CD4-positive, CD25-positive, alpha-beta regulatory T cell (primary cell): ENCODE measurements at regions not wholly inside any gene's neighbourhood (a gene's known extent, or its start where the extent isn't known, plus 50 kb on each side); places are given as distances from the start of the nearest gene placed in this dataset.

ENCODE experiments used
- ATAC-seq, 2 donors: fragments of 150-1000 bp; cut with Tn5 transposase; one replicate each; pipeline ENCODE4 v1.10.0; 2021; ENCODE audit warnings: low read depth in 2 of 2, moderate number of reproducible peaks in 2 of 2, moderate library complexity in 1 of 2
- DNase-seq, 3 donors: peaks; one replicate each; pipeline versions ENCODE4 v3.0.0 to v3.0.0-alpha.2; 2012 to 2022; ENCODE audit warnings: mixed read lengths in 1 of 3
- H3K27ac ChIP-seq: one replicate; pipeline ENCODE4 v1.7.0; 2013; ENCODE audit warnings: mild to moderate bottlenecking, low read length; ENCODE audit not compliant: insufficient read depth, poor library complexity, severe bottlenecking
- H3K27me3 ChIP-seq: one replicate; pipeline ENCODE4 v1.7.0; 2013; ENCODE audit warnings: low read length; ENCODE audit not compliant: control insufficient read depth, insufficient read depth
- H3K36me3 ChIP-seq: one replicate; pipeline ENCODE4 v1.7.0; 2013; ENCODE audit warnings: mild to moderate bottlenecking, low read length, moderate library complexity; ENCODE audit not compliant: control insufficient read depth, insufficient read depth
- H3K4me1 ChIP-seq: 2 replicates; pipeline ENCODE4 v1.7.0; 2013; ENCODE audit warnings: mild to moderate bottlenecking, low read length; ENCODE audit not compliant: insufficient read depth, control insufficient read depth, poor library complexity, severe bottlenecking
- H3K4me3 ChIP-seq: one replicate; pipeline ENCODE4 v1.7.0; 2013; ENCODE audit warnings: low read depth, mild to moderate bottlenecking, low read length, moderate library complexity
- H3K9me3 ChIP-seq, 2 experiments: 1 replicate in 1 of 2; 2 replicates in 1 of 2; pipeline ENCODE4 v1.7.0; 2013; ENCODE audit warnings: low read length in 2 of 2, mild to moderate bottlenecking in 1 of 2, moderate library complexity in 1 of 2; ENCODE audit not compliant: control insufficient read depth in 2 of 2
- H3K27ac Mint-ChIP-seq, 3 donors: one replicate each; pipeline ENCODE4 v1.8.0; 2020 to 2022; ENCODE audit warnings: mild to moderate bottlenecking in 3 of 3, mixed read lengths in 3 of 3, moderate library complexity in 2 of 3
- H3K27me3 Mint-ChIP-seq: one replicate; pipeline ENCODE4 v1.8.0; 2022; ENCODE audit warnings: mild to moderate bottlenecking, mixed read lengths
- H3K36me3 Mint-ChIP-seq: one replicate; pipeline ENCODE4 v1.8.0; 2020; ENCODE audit warnings: mixed read lengths
- H3K4me1 Mint-ChIP-seq, 4 donors: one replicate each; pipeline ENCODE4 v1.8.0; 2020 to 2022; ENCODE audit warnings: mixed read lengths in 4 of 4, mild to moderate bottlenecking in 1 of 4
- H3K4me3 Mint-ChIP-seq, 4 donors: one replicate each; pipeline ENCODE4 v1.8.0; 2020 to 2022; ENCODE audit warnings: mild to moderate bottlenecking in 4 of 4, mixed read lengths in 4 of 4, moderate library complexity in 3 of 4
- H3K9me3 Mint-ChIP-seq, 7 donors: one replicate each; pipeline ENCODE4 v1.8.0; 2020 to 2022; ENCODE audit warnings: mixed read lengths in 7 of 7, mild to moderate bottlenecking in 3 of 7, moderate library complexity in 2 of 7

GRCh38 chr16:65876624-65877023 is 489.9 kb upstream of the CDH5 start:
- H3K36me3 Mint-ChIP-seq = no peaks in the 10 kb centered on the region
- no peak overlapping the region for H3K27ac ChIP-seq
- ATAC-seq (no peak), DNase-seq (no peak)
- peaks cover 0 to 5% (median 0%) of the 10 kb centered on the region in 7 donors for H3K9me3 Mint-ChIP-seq
- no peak overlapping the region for H3K4me3 Mint-ChIP-seq
- H3K4me3 ChIP-seq = no peak overlapping the region
- H3K4me1 ChIP-seq = no peaks in the 10 kb centered on the region
- H3K27ac Mint-ChIP-seq = no peak overlapping the region
- no peaks in the 10 kb centered on the region for H3K27me3 ChIP-seq
- H3K9me3 ChIP-seq = no peaks in the 10 kb centered on the region
- no peaks in the 10 kb centered on the region for H3K36me3 ChIP-seq
- H3K4me1 Mint-ChIP-seq = no peaks in the 10 kb centered on the region
- no peaks in the 10 kb centered on the region for H3K27me3 Mint-ChIP-seq

GRCh38 chr16:65876056-65876408 is 490.5 kb upstream of the CDH5 start:
- no peaks in the 10 kb centered on the region for H3K4me1 Mint-ChIP-seq

GRCh38 chr16:65875381-65876055 is 491.0 kb upstream of the CDH5 start:
- no peak overlapping the region for H3K4me3 Mint-ChIP-seq
- no peak overlapping the region for H3K27ac ChIP-seq
- peaks cover 0 to 4% (median 0%) of the 10 kb centered on the region in 7 donors for H3K9me3 Mint-ChIP-seq
- H3K27ac Mint-ChIP-seq = no peak overlapping the region
- ATAC-seq (no peak), DNase-seq (no peak)
- no peaks in the 10 kb centered on the region for H3K9me3 ChIP-seq
- H3K36me3 ChIP-seq = no peaks in the 10 kb centered on the region
- no peaks in the 10 kb centered on the region for H3K4me1 ChIP-seq
- no peaks in the 10 kb centered on the region for H3K36me3 Mint-ChIP-seq
- no peaks in the 10 kb centered on the region for H3K27me3 ChIP-seq
- no peak overlapping the region for H3K4me3 ChIP-seq
- no peaks in the 10 kb centered on the region for H3K27me3 Mint-ChIP-seq
- no peaks in the 10 kb centered on the region for H3K4me1 Mint-ChIP-seq

More at GRCh38 chr16:65876056-65876408, 490.5 kb upstream of the CDH5 start:
- Histone ChIP-seq H3K4me3 (no peak overlapping the region), H3K9me3 (no peaks in the 10 kb centered on the region), H3K36me3 (no peaks in the 10 kb centered on the region), H3K27me3 (no peaks in the 10 kb centered on the region), H3K27ac (no peak overlapping the region), H3K4me1 (no peaks in the 10 kb centered on the region)
- DNase-seq (no peak), ATAC-seq (no peak)
- Mint-ChIP-seq H3K4me3 (no peak overlapping the region), H3K27ac (no peak overlapping the region), H3K9me3 (peaks cover 0 to 4% (median 0%) of the 10 kb centered on the region in 7 donors), H3K36me3 (no peaks in the 10 kb centered on the region), H3K27me3 (no peaks in the 10 kb centered on the region)

GRCh38 chr16:65869261-65869660 is 497.2 kb upstream of the CDH5 start:
- no peaks in the 10 kb centered on the region for H3K27me3 Mint-ChIP-seq
- H3K4me3 ChIP-seq = no peak overlapping the region
- no peaks in the 10 kb centered on the region for H3K36me3 ChIP-seq
- H3K27me3 ChIP-seq = no peaks in the 10 kb centered on the region
- H3K27ac ChIP-seq = no peak overlapping the region
- H3K4me3 Mint-ChIP-seq = no peak overlapping the region
- peaks cover 0 to 4% (median 0%) of the 10 kb centered on the region in 7 donors for H3K9me3 Mint-ChIP-seq
- no peaks in the 10 kb centered on the region for H3K9me3 ChIP-seq
- DNase-seq = no peak
- no peak overlapping the region for H3K27ac Mint-ChIP-seq
- no peaks in the 10 kb centered on the region for H3K4me1 Mint-ChIP-seq
- no peak for ATAC-seq
- no peaks in the 10 kb centered on the region for H3K4me1 ChIP-seq
- H3K36me3 Mint-ChIP-seq = no peaks in the 10 kb centered on the region

GRCh38 chr16:65867276-65867960 is 499.1 kb upstream of the CDH5 start:
- Mint-ChIP-seq H3K4me1 (no peaks in the 10 kb centered on the region), H3K4me3 (no peak overlapping the region), H3K27ac (no peak overlapping the region)

GRCh38 chr16:65863236-65863635 is 503.3 kb upstream of the CDH5 start:
- Histone ChIP-seq H3K27ac (no peak overlapping the region), H3K9me3 (no peaks in the 10 kb centered on the region), H3K4me3 (no peak overlapping the region), H3K27me3 (no peaks in the 10 kb centered on the region), H3K36me3 (no peaks in the 10 kb centered on the region), H3K4me1 (no peaks in the 10 kb centered on the region)
- Mint-ChIP-seq H3K27ac (no peak overlapping the region), H3K4me3 (no peak overlapping the region), H3K27me3 (no peaks in the 10 kb centered on the region), H3K4me1 (no peaks in the 10 kb centered on the region), H3K9me3 (peaks cover 0 to 8% (median 0%) of the 10 kb centered on the region in 7 donors), H3K36me3 (no peaks in the 10 kb centered on the region)
- ATAC-seq (no peak), DNase-seq (no peak)

More at GRCh38 chr16:65867276-65867960, 499.1 kb upstream of the CDH5 start:
- H3K27me3 ChIP-seq = no peaks in the 10 kb centered on the region
- Mint-ChIP-seq H3K36me3 (no peaks in the 10 kb centered on the region), H3K9me3 (peaks cover 0 to 5% (median 0%) of the 10 kb centered on the region in 7 donors), H3K27me3 (no peaks in the 10 kb centered on the region)
- H3K27ac ChIP-seq = no peak overlapping the region
- H3K4me3 ChIP-seq = no peak overlapping the region
- no peak for DNase-seq
- no peaks in the 10 kb centered on the region for H3K9me3 ChIP-seq
- no peak for ATAC-seq
- H3K36me3 ChIP-seq = no peaks in the 10 kb centered on the region
- H3K4me1 ChIP-seq = no peaks in the 10 kb centered on the region

GRCh38 chr16:65861131-65861731 is 505.3 kb upstream of the CDH5 start:
- H3K36me3 ChIP-seq = no peaks in the 10 kb centered on the region
- H3K4me3 Mint-ChIP-seq = no peak overlapping the region

More at GRCh38 chr16:65861131-65861731, 505.3 kb upstream of the CDH5 start:
- Histone ChIP-seq H3K27ac (no peak overlapping the region), H3K4me1 (no peaks in the 10 kb centered on the region), H3K4me3 (no peak overlapping the region), H3K9me3 (no peaks in the 10 kb centered on the region), H3K27me3 (no peaks in the 10 kb centered on the region)
- no peaks in the 10 kb centered on the region for H3K36me3 Mint-ChIP-seq
- no peak for ATAC-seq
- H3K27ac Mint-ChIP-seq = no peak overlapping the region
- no peaks in the 10 kb centered on the region for H3K27me3 Mint-ChIP-seq
- DNase-seq = no peak
- H3K4me1 Mint-ChIP-seq = no peaks in the 10 kb centered on the region
- H3K9me3 Mint-ChIP-seq = peaks cover 0 to 8% (median 1%) of the 10 kb centered on the region in 7 donors
